Dermis microvascular lymphatic vessel endothelial cell (primary cell): ENCODE measurements at regions not wholly inside any gene's neighbourhood (a gene's known extent, or its start where the extent isn't known, plus 50 kb on each side); places are given as distances from the start of the nearest gene placed in this dataset.
A peak's percentile ranks its signal among the peaks of the same experiment; 100 is the strongest.
"Not testable (repeated sequence)": the region's sequence is repeated elsewhere in the genome, so short reads cannot be mapped to it uniquely, and the experiment has no call there.

Experiments
- DNase-seq, 2 donors: peaks; one replicate each; pipeline versions ENCODE4 v3.0.0 to v3.0.0-alpha.2; 2010; ENCODE audit warnings: low read depth in 2 of 2

- peak; percentile 24 to 43 for DNase-seq
These were observed 462.3 kb upstream of the SGO1 start for GRCh38 chr3:20648294-20648693.

GRCh38 chr3:20646425-20646824 lies 460.4 kb upstream of the SGO1 start:
- no peak for DNase-seq

GRCh38 chr3:20645340-20645739 lies 459.3 kb upstream of the SGO1 start:
- DNase-seq = no peak

GRCh38 chr3:20637729-20638128 lies 451.7 kb upstream of the SGO1 start:
- no peak for DNase-seq

GRCh38 chr3:20622304-20622703 lies 436.3 kb upstream of the SGO1 start:
- no peak for DNase-seq

- DNase-seq = peak; percentile 3 to 43
These were observed 432.6 kb upstream of the SGO1 start for GRCh38 chr3:20618621-20619020.

- peak; percentile 4 to 47 for DNase-seq
These were observed 432.2 kb upstream of the SGO1 start for GRCh38 chr3:20618181-20618580.

GRCh38 chr3:20615982-20616381 lies 430.0 kb upstream of the SGO1 start:
- not testable (repeated sequence) for DNase-seq

- DNase-seq = no peak
These were observed 422.2 kb upstream of the SGO1 start for GRCh38 chr3:20608054-20608738.

- no peak for DNase-seq
These were observed 418.7 kb upstream of the SGO1 start for GRCh38 chr3:20604659-20605058.

GRCh38 chr3:20589275-20589674 lies 403.3 kb upstream of the SGO1 start:
- no peak for DNase-seq

- no peak for DNase-seq
These were observed 402.8 kb upstream of the SGO1 start for GRCh38 chr3:20588781-20589180.

- no peak for DNase-seq
These were observed 397.6 kb upstream of the SGO1 start for GRCh38 chr3:20583648-20584047.

GRCh38 chr3:20576228-20576627 lies 390.2 kb upstream of the SGO1 start:
- no peak for DNase-seq

- no peak for DNase-seq
These were observed 389.1 kb upstream of the SGO1 start for GRCh38 chr3:20575146-20575545.

- no peak for DNase-seq
These were observed 388.7 kb upstream of the SGO1 start for GRCh38 chr3:20574746-20575145.

GRCh38 chr3:20573175-20573574 lies 387.2 kb upstream of the SGO1 start:
- DNase-seq = no peak

- DNase-seq = no peak
These were observed 386.5 kb upstream of the SGO1 start for GRCh38 chr3:20572473-20572872.

GRCh38 chr3:20569310-20569709 lies 383.3 kb upstream of the SGO1 start:
- DNase-seq = no peak

GRCh38 chr3:20564966-20565365 lies 379.0 kb upstream of the SGO1 start:
- DNase-seq = no peak

- no peak for DNase-seq
These were observed 378.0 kb upstream of the SGO1 start for GRCh38 chr3:20563985-20564384.

- no peak for DNase-seq
These were observed 377.2 kb upstream of the SGO1 start for GRCh38 chr3:20563251-20563650.

- no peak for DNase-seq
These were observed 375.2 kb upstream of the SGO1 start for GRCh38 chr3:20561166-20561565.

- not testable (repeated sequence) for DNase-seq
These were observed 374.4 kb upstream of the SGO1 start for GRCh38 chr3:20560446-20560845.
